HepG2 (cell line): ENCODE measurements at regions not wholly inside any gene's neighbourhood (a gene's known extent, or its start where the extent isn't known, plus 50 kb on each side); places are given as distances from the start of the nearest gene placed in this dataset.

Experiments
- FOXJ3 ChIP-seq: sonication (generic); formaldehyde crosslinking; IDR thresholded peaks from 2 replicates; pipeline ENCODE4 v1.4.0; 2020; ENCODE audit warnings: missing genetic modification reagents, mild to moderate bottlenecking, borderline replicate concordance
- FOXP4 ChIP-seq: sonication (generic); formaldehyde crosslinking; IDR thresholded peaks from 2 replicates; pipeline ENCODE4 v1.4.0; 2020; ENCODE audit warnings: missing genetic modification reagents
- MAFK ChIP-seq, 2 experiments: IDR thresholded peaks in 1 of 2; conservative IDR thresholded peaks in 1 of 2; 2 replicates each; pipeline ENCODE4 v1.6.1; 2011; ENCODE audit warnings: improper control_type of control experiment in 2 of 2, low read length in 2 of 2
- MYC ChIP-seq: sonication (generic); formaldehyde crosslinking; IDR thresholded peaks from 2 replicates; pipeline ENCODE4 v1.9.0; 2021; ENCODE audit warnings: missing genetic modification reagents, borderline replicate concordance
- NR2F6 ChIP-seq, 2 experiments: IDR thresholded peaks; 2 replicates each; pipeline ENCODE4 v1.6.1; 2016; ENCODE audit warnings: antibody characterized with exemption in 1 of 2, mild to moderate bottlenecking in 1 of 2
- NR3C1 ChIP-seq: sonication (generic); formaldehyde crosslinking; IDR thresholded peaks from 2 replicates; pipeline ENCODE4 v1.4.0; 2020; ENCODE audit warnings: missing genetic modification reagents
- PHF21A ChIP-seq: sonication (generic); formaldehyde crosslinking; IDR thresholded peaks from 2 replicates; pipeline ENCODE4 v1.5.0; 2020; ENCODE audit warnings: mild to moderate bottlenecking, missing genetic modification reagents
- POLR2A ChIP-seq, 2 experiments: IDR thresholded peaks; 2 replicates each; pipeline ENCODE4 v1.6.1; 2011; ENCODE audit warnings: low read depth in 2 of 2, low read length in 2 of 2, mild to moderate bottlenecking in 1 of 2, moderate library complexity in 1 of 2; ENCODE audit not compliant: insufficient read depth in 1 of 2
- RAD21 ChIP-seq: fragments of 450-650 bp; formaldehyde crosslinking; IDR thresholded peaks from 2 replicates; pipeline ENCODE4 v1.5.0; 2020; ENCODE audit warnings: mild to moderate bottlenecking
- RXRA ChIP-seq: sonication (generic); formaldehyde crosslinking; IDR thresholded peaks from 2 replicates; pipeline ENCODE4 v1.5.1; 2020; ENCODE audit warnings: missing genetic modification reagents
- SOX13 ChIP-seq, 3 experiments: fragments of 450-650 bp in 1 of 3; sonication (generic) in 1 of 3; formaldehyde crosslinking in 1 of 3; IDR thresholded peaks in 2 of 3; conservative IDR thresholded peaks in 1 of 3; 2 replicates each; pipeline versions ENCODE4 v1.5.0 to v1.6.1; 2016 to 2020; ENCODE audit warnings: antibody characterized with exemption in 1 of 3, mild to moderate bottlenecking in 1 of 3, missing compliant biosample characterization in 1 of 3, missing genetic modification reagents in 1 of 3, moderate library complexity in 1 of 3
- ZNF343 ChIP-seq: sonication (generic); formaldehyde crosslinking; IDR thresholded peaks from 2 replicates; pipeline ENCODE4 v1.4.0; 2020; ENCODE audit warnings: mild to moderate bottlenecking, missing genetic modification reagents
- ZNF574 ChIP-seq: sonication (generic); formaldehyde crosslinking; IDR thresholded peaks from 2 replicates; pipeline ENCODE4 v1.4.0; 2020; ENCODE audit warnings: missing genetic modification reagents
- ZNF678 ChIP-seq: sonication (generic); formaldehyde crosslinking; IDR thresholded peaks from 2 replicates; pipeline ENCODE4 v1.4.0; 2020; ENCODE audit warnings: mild to moderate bottlenecking, missing genetic modification reagents

- TF ChIP-seq FOXJ3 (CRISPR knock-in tag): no peak
- TF ChIP-seq SOX13 (IDR thresholded peaks at IDR 0.05): no peak
- TF ChIP-seq SOX13 (CRISPR knock-in tag; conservative IDR thresholded peaks at IDR 0.05 in 1 of 2, IDR thresholded peaks at IDR 0.05 in 1 of 2): no peak
- TF ChIP-seq ZNF574: no peak
- TF ChIP-seq RXRA (CRISPR knock-in tag): no peak
- TF ChIP-seq NR2F6 (IDR thresholded peaks at IDR 0.05): no peak
- TF ChIP-seq NR2F6 (CRISPR knock-in tag; IDR thresholded peaks at IDR 0.05): no peak
- no peak for TF ChIP-seq MAFK (conservative IDR thresholded peaks at IDR 0.05 in 1 of 2, IDR thresholded peaks at IDR 0.05 in 1 of 2; ENCODE audit: low read length in 2 of 2)
- no peak for TF ChIP-seq PHF21A (CRISPR knock-in tag)
- TF ChIP-seq RAD21 (CRISPR knock-in tag): no peak
- TF ChIP-seq NR3C1 (CRISPR knock-in tag): no peak
- no peak for TF ChIP-seq MYC (CRISPR knock-in tag)
- TF ChIP-seq POLR2A (IDR thresholded peaks at IDR 0.05; ENCODE audit: insufficient read depth in 1 of 2, low read depth in 2 of 2, low read length in 2 of 2): no peak
- no peak for TF ChIP-seq ZNF678 (CRISPR knock-in tag)
- TF ChIP-seq ZNF343: no peak
- no peak for TF ChIP-seq FOXP4 (CRISPR knock-in tag)
Observed at GRCh38 chr20:60650087-60650486, 602.0 kb upstream of the CDH4 start.
